ENCODE measurements at regions not wholly inside any gene's neighbourhood (a gene's known extent, or its start where the extent isn't known, plus 50 kb on each side); places are given as distances from the start of the nearest gene placed in this dataset.

- H3K27ac Mint-ChIP-seq, result no peak overlapping the region
- H3K9ac ChIP-seq (ENCODE audit: extremely low read depth, low read length, poor library complexity, severe bottlenecking), result no peak overlapping the region
- WGBS, 2 experiments (ENCODE audit: insufficient coverage in 1 of 2, insufficient read length in 1 of 2), result 91% methylated on average over 1 of the region's 1 CpG; no CpG with 5 or more reads in 1 of the 2 experiments
- no peaks in the 10 kb centered on the region for H3K36me3 Mint-ChIP-seq (ENCODE audit: low read depth)
- H3K27me3 Mint-ChIP-seq (ENCODE audit: insufficient read depth), result no peaks in the 10 kb centered on the region
- DNase-seq, result no peak
- no peaks in the 10 kb centered on the region for H3K9me3 ChIP-seq (ENCODE audit: control insufficient read depth, low read length)
- no peaks in the 10 kb centered on the region for H3K27me3 ChIP-seq (ENCODE audit: control insufficient read depth, insufficient read depth, low read length, poor library complexity, severe bottlenecking)
- TF ChIP-seq, protein P1, sequence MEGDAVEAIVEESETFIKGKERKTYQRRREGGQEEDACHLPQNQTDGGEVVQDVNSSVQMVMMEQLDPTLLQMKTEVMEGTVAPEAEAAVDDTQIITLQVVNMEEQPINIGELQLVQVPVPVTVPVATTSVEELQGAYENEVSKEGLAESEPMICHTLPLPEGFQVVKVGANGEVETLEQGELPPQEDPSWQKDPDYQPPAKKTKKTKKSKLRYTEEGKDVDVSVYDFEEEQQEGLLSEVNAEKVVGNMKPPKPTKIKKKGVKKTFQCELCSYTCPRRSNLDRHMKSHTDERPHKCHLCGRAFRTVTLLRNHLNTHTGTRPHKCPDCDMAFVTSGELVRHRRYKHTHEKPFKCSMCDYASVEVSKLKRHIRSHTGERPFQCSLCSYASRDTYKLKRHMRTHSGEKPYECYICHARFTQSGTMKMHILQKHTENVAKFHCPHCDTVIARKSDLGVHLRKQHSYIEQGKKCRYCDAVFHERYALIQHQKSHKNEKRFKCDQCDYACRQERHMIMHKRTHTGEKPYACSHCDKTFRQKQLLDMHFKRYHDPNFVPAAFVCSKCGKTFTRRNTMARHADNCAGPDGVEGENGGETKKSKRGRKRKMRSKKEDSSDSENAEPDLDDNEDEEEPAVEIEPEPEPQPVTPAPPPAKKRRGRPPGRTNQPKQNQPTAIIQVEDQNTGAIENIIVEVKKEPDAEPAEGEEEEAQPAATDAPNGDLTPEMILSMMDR (conservative IDR thresholded peaks at IDR 0.05), result no peak
- no peaks in the 10 kb centered on the region for H3K36me3 ChIP-seq (ENCODE audit: control insufficient read depth, insufficient read depth, low read length)
- H3K9me3 Mint-ChIP-seq, result no peaks in the 10 kb centered on the region
- H3K4me3 ChIP-seq (ENCODE audit: low read length), result no peak overlapping the region
- no peak overlapping the region for H3K27ac ChIP-seq (ENCODE audit: low read depth, low read length)
- H3K4me1 Mint-ChIP-seq, result no peaks in the 10 kb centered on the region
- no peak overlapping the region for H3K4me3 Mint-ChIP-seq
- no peaks in the 10 kb centered on the region for H3K4me1 ChIP-seq (ENCODE audit: control insufficient read depth, insufficient read depth, low read length)
Measured at GRCh38 chr4:12534684-12535083, 949.5 kb downstream of the RAB28 start.

DNA sequence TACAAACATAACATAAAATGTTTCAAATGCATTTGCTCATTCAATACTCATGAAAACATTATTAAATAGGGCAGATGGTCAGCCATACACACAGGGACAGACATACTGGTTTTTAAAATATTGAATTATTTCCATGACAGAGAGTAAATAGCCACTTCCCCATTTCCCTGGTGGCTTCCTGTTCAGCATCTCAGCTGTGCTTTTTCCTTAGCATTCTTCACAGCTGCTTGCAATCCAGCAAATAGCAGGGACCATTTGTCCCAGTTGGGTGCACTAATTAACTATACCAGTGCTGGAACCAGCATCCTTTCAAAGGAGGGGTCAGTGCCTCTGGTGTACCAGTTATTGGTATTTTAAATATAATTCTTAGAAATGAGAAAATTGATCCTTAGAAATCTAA, 964.7 kb downstream of the RAB28 start:
- TF ChIP-seq, protein P1 (conservative IDR thresholded peaks at IDR 0.05), result no peak
- Mint-ChIP-seq H3K4me3 (no peak overlapping the region), H3K27ac (no peak overlapping the region), H3K4me1 (no peaks in the 10 kb centered on the region), H3K27me3 (ENCODE audit: insufficient read depth) (no peaks in the 10 kb centered on the region), H3K36me3 (ENCODE audit: low read depth) (peaks cover 4% of the 10 kb centered on the region), H3K9me3 (peaks cover 18% of the 10 kb centered on the region)
- Histone ChIP-seq H3K27me3 (ENCODE audit: control insufficient read depth, insufficient read depth, low read length, poor library complexity, severe bottlenecking) (no peaks in the 10 kb centered on the region), H3K27ac (ENCODE audit: low read depth, low read length) (no peak overlapping the region), H3K4me3 (ENCODE audit: low read length) (no peak overlapping the region), H3K9me3 (ENCODE audit: control insufficient read depth, low read length) (peaks cover 18% of the 10 kb centered on the region), H3K36me3 (ENCODE audit: control insufficient read depth, insufficient read depth, low read length) (no peaks in the 10 kb centered on the region), H3K4me1 (ENCODE audit: control insufficient read depth, insufficient read depth, low read length) (no peaks in the 10 kb centered on the region), H3K9ac (ENCODE audit: extremely low read depth, low read length, poor library complexity, severe bottlenecking) (no peak overlapping the region)
- no peak for DNase-seq

GRCh38 chr4:12507868-12508481, 976.2 kb downstream of the RAB28 start:
- no peak overlapping the region for H3K4me3 Mint-ChIP-seq
- H3K27ac ChIP-seq (ENCODE audit: low read depth, low read length), result no peak overlapping the region
- H3K36me3 ChIP-seq (ENCODE audit: control insufficient read depth, insufficient read depth, low read length), result no peaks in the 10 kb centered on the region
- H3K4me3 ChIP-seq (ENCODE audit: low read length), result no peak overlapping the region
- H3K27me3 ChIP-seq (ENCODE audit: control insufficient read depth, insufficient read depth, low read length, poor library complexity, severe bottlenecking), result no peaks in the 10 kb centered on the region
- H3K27ac Mint-ChIP-seq, result no peak overlapping the region
- WGBS, 2 experiments (ENCODE audit: insufficient coverage in 1 of 2, insufficient read length in 1 of 2), result 80 to 93% methylated on average over 1 to 2 of the region's 2 CpGs
- H3K4me1 Mint-ChIP-seq, result peaks cover 5% of the 10 kb centered on the region
- peaks cover 4% of the 10 kb centered on the region for H3K27me3 Mint-ChIP-seq (ENCODE audit: insufficient read depth)
- TF ChIP-seq, protein P1 (conservative IDR thresholded peaks at IDR 0.05), result no peak
- H3K9me3 ChIP-seq (ENCODE audit: control insufficient read depth, low read length), result peaks cover 17% of the 10 kb centered on the region
- H3K9ac ChIP-seq (ENCODE audit: extremely low read depth, low read length, poor library complexity, severe bottlenecking), result no peak overlapping the region
- no peak for DNase-seq
- no peaks in the 10 kb centered on the region for H3K36me3 Mint-ChIP-seq (ENCODE audit: low read depth)
- no peaks in the 10 kb centered on the region for H3K4me1 ChIP-seq (ENCODE audit: control insufficient read depth, insufficient read depth, low read length)
- H3K9me3 Mint-ChIP-seq, result peaks cover 9% of the 10 kb centered on the region
